Natural killer cell (primary cell): ENCODE measurements at regions not wholly inside any gene's neighbourhood (a gene's known extent, or its start where the extent isn't known, plus 50 kb on each side); places are given as distances from the start of the nearest gene placed in this dataset.

ENCODE experiments used
- ATAC-seq, 3 donors: fragments of 150-1000 bp in 2 of 3; fragments of 200-7000 bp in 1 of 3; cut with Tn5 transposase; 1 replicate in 1 of 3; 2 replicates in 2 of 3; pipeline ENCODE4 v1.10.0; 2021; ENCODE audit warnings: mild to moderate bottlenecking in 2 of 3, moderate library complexity in 2 of 3
- DNase-seq, 2 donors: peaks; one replicate each; pipeline versions ENCODE4 v3.0.0 to v3.0.0-alpha.2; 2013 to 2021; ENCODE audit warnings: mixed read lengths in 1 of 2
- H3K27ac ChIP-seq: one replicate; pipeline ENCODE4 v1.5.1; 2013; ENCODE audit warnings: mild to moderate bottlenecking, low read length
- H3K27me3 ChIP-seq: one replicate; pipeline ENCODE4 v1.6.1; 2013; ENCODE audit warnings: low read length; ENCODE audit not compliant: control insufficient read depth, insufficient read depth
- H3K36me3 ChIP-seq: one replicate; pipeline ENCODE4 v1.6.1; 2013; ENCODE audit warnings: low read length; ENCODE audit not compliant: control insufficient read depth, insufficient read depth
- H3K4me1 ChIP-seq: one replicate; pipeline ENCODE4 v1.6.1; 2013; ENCODE audit warnings: low read length; ENCODE audit not compliant: control insufficient read depth, insufficient read depth
- H3K4me3 ChIP-seq: one replicate; pipeline ENCODE4 v1.5.1; 2013; ENCODE audit warnings: low read length
- H3K9me3 ChIP-seq: one replicate; pipeline ENCODE4 v1.6.1; 2013; ENCODE audit warnings: low read length; ENCODE audit not compliant: control insufficient read depth, insufficient read depth
- H3K27ac Mint-ChIP-seq, 2 donors: one replicate each; pipeline ENCODE4 v1.8.0; 2022; ENCODE audit warnings: mild to moderate bottlenecking in 2 of 2, mixed read lengths in 2 of 2, moderate library complexity in 1 of 2
- H3K27me3 Mint-ChIP-seq, 2 donors: one replicate each; pipeline ENCODE4 v1.8.0; 2022; ENCODE audit warnings: low read depth in 2 of 2, mixed read lengths in 2 of 2
- H3K36me3 Mint-ChIP-seq: one replicate; pipeline ENCODE4 v1.8.0; 2022; ENCODE audit warnings: mixed read lengths
- H3K4me1 Mint-ChIP-seq, 2 donors: one replicate each; pipeline ENCODE4 v1.8.0; 2022; ENCODE audit warnings: mixed read lengths in 2 of 2
- H3K4me3 Mint-ChIP-seq: one replicate; pipeline ENCODE4 v1.8.0; 2022; ENCODE audit warnings: mild to moderate bottlenecking, moderate library complexity, mixed read lengths
- H3K9me3 Mint-ChIP-seq, 2 donors: one replicate each; pipeline ENCODE4 v1.8.0; 2022; ENCODE audit warnings: mixed read lengths in 2 of 2
- CTCF ChIP-seq: fragments of 200-600 bp; IDR thresholded peaks from one replicate; pipeline ENCODE4 v1.8.0; 2022; ENCODE audit warnings: antibody characterized with exemption
- WGBS: methylation state at CpG from one replicate; pipeline ENCODE4 v1.1.7; 2013; ENCODE audit warnings: missing lambda C conversion rate; ENCODE audit not compliant: insufficient coverage; 5-methylcytosine and 5-hydroxymethylcytosine counted together
- intact Hi-C: fragments of 100-400 bp; cut with micrococcal nuclease; formaldehyde crosslinking; loops from one replicate; pipeline ENCODE4 v1.14.2; 2022

GRCh38 chr18:22701326-22701725 is 231.8 kb upstream of the RBBP8 start:
- no peaks in the 10 kb centered on the region for H3K27me3 ChIP-seq
- H3K27me3 Mint-ChIP-seq, result peaks cover 4 to 35% of the 10 kb centered on the region in 2 donors
- H3K4me1 ChIP-seq, result no peaks in the 10 kb centered on the region
- intact Hi-C loops, result loop anchor here (5.0 kb wide), 1 partner anchor 139 kb away; no protein-coding TSS in a partner anchor
- no peak overlapping the region for H3K27ac Mint-ChIP-seq
- no peaks in the 10 kb centered on the region for H3K36me3 ChIP-seq
- H3K36me3 Mint-ChIP-seq, result no peaks in the 10 kb centered on the region
- ATAC-seq (no peak), DNase-seq (no peak)
- no peak overlapping the region for H3K4me3 Mint-ChIP-seq
- TF ChIP-seq CTCF, result no peak
- H3K9me3 Mint-ChIP-seq, result no peaks in the 10 kb centered on the region
- no peak overlapping the region for H3K4me3 ChIP-seq
- H3K27ac ChIP-seq, result no peak overlapping the region
- WGBS, result 88% methylated on average over 3 of the region's 6 CpGs
- H3K9me3 ChIP-seq, result no peaks in the 10 kb centered on the region
- no peaks in the 10 kb centered on the region for H3K4me1 Mint-ChIP-seq

- no peak overlapping the region for H3K4me3 Mint-ChIP-seq
- H3K4me1 ChIP-seq, result no peaks in the 10 kb centered on the region
- peaks cover 4 to 35% of the 10 kb centered on the region in 2 donors for H3K27me3 Mint-ChIP-seq
- H3K4me3 ChIP-seq, result no peak overlapping the region
- no peak overlapping the region for H3K27ac ChIP-seq
- 87% methylated on average over 4 of the region's 4 CpGs for WGBS
- H3K9me3 Mint-ChIP-seq, result no peaks in the 10 kb centered on the region
- no peaks in the 10 kb centered on the region for H3K36me3 ChIP-seq
- intact Hi-C loops, result loop anchor here (5.0 kb wide), 1 partner anchor 139 kb away; no protein-coding TSS in a partner anchor
- H3K27me3 ChIP-seq, result no peaks in the 10 kb centered on the region
- H3K9me3 ChIP-seq, result no peaks in the 10 kb centered on the region
- no peak for DNase-seq
- no peaks in the 10 kb centered on the region for H3K36me3 Mint-ChIP-seq
- no peak for TF ChIP-seq CTCF
- no peak overlapping the region for H3K27ac Mint-ChIP-seq
- no peak for ATAC-seq
- H3K4me1 Mint-ChIP-seq, result no peaks in the 10 kb centered on the region
These were observed 231.3 kb upstream of the RBBP8 start for GRCh38 chr18:22701795-22702194.

GRCh38 chr18:22702806-22703205 is 230.3 kb upstream of the RBBP8 start:
- TF ChIP-seq CTCF, result no peak
- Histone ChIP-seq H3K9me3 (no peaks in the 10 kb centered on the region), H3K4me3 (no peak overlapping the region), H3K36me3 (no peaks in the 10 kb centered on the region), H3K4me1 (no peaks in the 10 kb centered on the region), H3K27me3 (no peaks in the 10 kb centered on the region), H3K27ac (no peak overlapping the region)
- WGBS, result 80% methylated on average over 1 of the region's 3 CpGs
- intact Hi-C loops, result loop anchor here (5.0 kb wide), 1 partner anchor 141 kb away; no protein-coding TSS in a partner anchor
- no peak for DNase-seq
- ATAC-seq, result no peak
- H3K36me3 Mint-ChIP-seq, result no peaks in the 10 kb centered on the region
- H3K4me1 Mint-ChIP-seq, result no peaks in the 10 kb centered on the region
- H3K9me3 Mint-ChIP-seq, result no peaks in the 10 kb centered on the region
- H3K27me3 Mint-ChIP-seq, result peaks cover 4 to 31% of the 10 kb centered on the region in 2 donors
- H3K27ac Mint-ChIP-seq, result no peak overlapping the region
- H3K4me3 Mint-ChIP-seq, result no peak overlapping the region

GRCh38 chr18:22703883-22704585 is 229.1 kb upstream of the RBBP8 start:
- no peaks in the 10 kb centered on the region for H3K36me3 Mint-ChIP-seq
- no peaks in the 10 kb centered on the region for H3K27me3 ChIP-seq
- H3K27me3 Mint-ChIP-seq, result peaks cover 4 to 23% of the 10 kb centered on the region in 2 donors
- intact Hi-C loops, result loop anchor here (1.0 to 5.0 kb wide), 4 partner anchors 142 to 807 kb away; no protein-coding TSS in a partner anchor
- no peak overlapping the region for H3K4me3 Mint-ChIP-seq
- H3K4me1 ChIP-seq, result no peaks in the 10 kb centered on the region
- H3K9me3 ChIP-seq, result no peaks in the 10 kb centered on the region
- WGBS, result 45% methylated on average over 8 of the region's 9 CpGs
- no peak overlapping the region for H3K4me3 ChIP-seq
- peak in 1 of 2 donors; percentile 57 for DNase-seq
- H3K9me3 Mint-ChIP-seq, result no peaks in the 10 kb centered on the region
- H3K27ac ChIP-seq, result no peak overlapping the region
- ATAC-seq, result peak; percentile 53 to 73 (median 60)
- H3K4me1 Mint-ChIP-seq, result no peaks in the 10 kb centered on the region
- H3K36me3 ChIP-seq, result no peaks in the 10 kb centered on the region
- no peak overlapping the region for H3K27ac Mint-ChIP-seq
- peak; percentile 81 for TF ChIP-seq CTCF
